ENCODE measurements at regions not wholly inside any gene's neighbourhood (a gene's known extent, or its start where the extent isn't known, plus 50 kb on each side); places are given as distances from the start of the nearest gene placed in this dataset.
"Not testable (repeated sequence)": the region's sequence is repeated elsewhere in the genome, so short reads cannot be mapped to it uniquely, and the experiment has no call there.

- no peak for TF ChIP-seq CTCF (IDR thresholded peaks at IDR 0.05; ENCODE audit: insufficient read depth, low read depth, low read length, missing control alignments)
- no peak for DNase-seq (ENCODE audit: low read depth)
Measured at GRCh38 chr12:87217491-87217890, 811.7 kb downstream of the C12orf50 start.

GRCh38 chr12:87216436-87216835, 812.8 kb downstream of the C12orf50 start:
- no peak overlapping the region for H3K4me3 ChIP-seq (ENCODE audit: low read length)
- DNase-seq (ENCODE audit: low read depth) = no peak

More at GRCh38 chr12:87217491-87217890, 811.7 kb downstream of the C12orf50 start:
- no peak overlapping the region for H3K4me3 ChIP-seq (ENCODE audit: low read length)

GRCh38 chr12:87202189-87202588, 827.0 kb downstream of the C12orf50 start:
- H3K4me3 ChIP-seq (ENCODE audit: low read length) = no peak overlapping the region
- no peak for TF ChIP-seq CTCF (IDR thresholded peaks at IDR 0.05; ENCODE audit: insufficient read depth, low read depth, low read length, missing control alignments)
- no peak for DNase-seq (ENCODE audit: low read depth)

More at GRCh38 chr12:87216436-87216835, 812.8 kb downstream of the C12orf50 start:
- TF ChIP-seq CTCF (IDR thresholded peaks at IDR 0.05; ENCODE audit: insufficient read depth, low read depth, low read length, missing control alignments) = no peak

- no peak for TF ChIP-seq CTCF (IDR thresholded peaks at IDR 0.05; ENCODE audit: insufficient read depth, low read depth, low read length, missing control alignments)
- no peak for DNase-seq (ENCODE audit: low read depth)
- H3K4me3 ChIP-seq (ENCODE audit: low read length) = no peak overlapping the region
Measured at GRCh38 chr12:87201598-87201997, 827.6 kb downstream of the C12orf50 start.

- no peak for TF ChIP-seq CTCF (IDR thresholded peaks at IDR 0.05; ENCODE audit: insufficient read depth, low read depth, low read length, missing control alignments)
- peak; percentile 68 for DNase-seq (ENCODE audit: low read depth)
- H3K4me3 ChIP-seq (ENCODE audit: low read length) = no peak overlapping the region
Measured at GRCh38 chr12:87200289-87200979, 828.8 kb downstream of the C12orf50 start.

- no peak for TF ChIP-seq CTCF (IDR thresholded peaks at IDR 0.05; ENCODE audit: insufficient read depth, low read depth, low read length, missing control alignments)
- DNase-seq (ENCODE audit: low read depth) = no peak
Measured at GRCh38 chr12:87198181-87198580, 831.0 kb downstream of the C12orf50 start.

GRCh38 chr12:87196321-87196720, 832.9 kb downstream of the C12orf50 start:
- no peak overlapping the region for H3K4me3 ChIP-seq (ENCODE audit: low read length)
- TF ChIP-seq CTCF (IDR thresholded peaks at IDR 0.05; ENCODE audit: insufficient read depth, low read depth, low read length, missing control alignments) = no peak
- DNase-seq (ENCODE audit: low read depth) = no peak

More at GRCh38 chr12:87198181-87198580, 831.0 kb downstream of the C12orf50 start:
- H3K4me3 ChIP-seq (ENCODE audit: low read length) = no peak overlapping the region

- not testable (repeated sequence) for H3K4me3 ChIP-seq (ENCODE audit: low read length); DNase-seq (ENCODE audit: low read depth)
Measured at GRCh38 chr12:87194389-87194788, 834.8 kb downstream of the C12orf50 start.
